ENCODE measurements at regions not wholly inside any gene's neighbourhood (a gene's known extent, or its start where the extent isn't known, plus 50 kb on each side); places are given as distances from the start of the nearest gene placed in this dataset.

GRCh38 chr15:47340571-47340920 lies 376.8 kb upstream of the SEMA6D start:
- no peak for DNase-seq (ENCODE audit: low read depth in 4 of 4, low spot score in 1 of 4)

- DNase-seq (ENCODE audit: low read depth in 4 of 4, low spot score in 1 of 4), result no peak
These were observed 368.1 kb upstream of the SEMA6D start for GRCh38 chr15:47349179-47349578.

GRCh38 chr15:47351501-47351900 lies 365.8 kb upstream of the SEMA6D start:
- no peak for DNase-seq (ENCODE audit: low read depth in 4 of 4, low spot score in 1 of 4)

DNA sequence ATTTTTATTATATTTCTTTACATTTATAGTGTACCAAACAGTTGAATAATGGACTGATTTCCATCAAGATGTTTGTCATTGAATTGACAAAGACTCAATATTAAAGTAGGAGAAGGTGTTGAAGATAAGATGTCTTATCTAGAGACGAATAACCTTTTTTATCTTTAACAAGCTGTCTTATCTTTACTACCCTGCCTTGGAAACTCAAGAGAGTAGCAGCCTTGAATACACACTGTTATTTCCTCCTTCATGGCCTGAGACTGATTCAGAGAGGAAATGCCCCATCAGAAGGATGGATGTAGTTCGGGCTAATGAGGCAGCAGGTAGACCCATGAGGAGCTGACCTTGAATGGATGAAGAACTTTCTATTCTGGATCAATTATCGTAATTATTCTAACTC lies 365.1 kb upstream of the SEMA6D start:
- no peak for DNase-seq (ENCODE audit: low read depth in 4 of 4, low spot score in 1 of 4)

- no peak for DNase-seq (ENCODE audit: low read depth in 4 of 4, low spot score in 1 of 4)
These were observed 361.5 kb upstream of the SEMA6D start for GRCh38 chr15:47355759-47356158.

- no peak for DNase-seq (ENCODE audit: low read depth in 4 of 4, low spot score in 1 of 4)
These were observed 361.0 kb upstream of the SEMA6D start for GRCh38 chr15:47356297-47356696.

GRCh38 chr15:47358876-47359275 lies 358.4 kb upstream of the SEMA6D start:
- no peak for DNase-seq (ENCODE audit: low read depth in 4 of 4, low spot score in 1 of 4)

DNA sequence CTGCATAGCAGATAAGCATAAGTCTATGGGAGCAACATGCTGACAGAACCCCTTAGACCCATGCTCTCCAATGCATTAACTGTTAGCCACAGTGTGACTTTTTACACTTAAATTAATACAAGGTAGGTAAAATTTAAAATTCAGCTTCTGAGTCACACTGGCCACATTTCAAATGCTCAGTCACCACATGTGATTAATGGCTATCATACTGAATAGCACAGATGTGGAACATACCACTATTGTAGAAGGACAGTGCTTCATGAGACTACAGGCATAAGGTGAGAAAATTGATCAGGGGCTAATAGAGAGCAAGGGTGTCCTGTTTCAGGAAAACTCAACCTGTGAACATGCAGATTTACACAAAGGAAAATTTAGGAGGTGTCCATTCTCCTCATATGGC lies 357.0 kb upstream of the SEMA6D start:
- DNase-seq (ENCODE audit: low read depth in 4 of 4, low spot score in 1 of 4), result no peak

- no peak for DNase-seq (ENCODE audit: low read depth in 4 of 4, low spot score in 1 of 4)
These were observed 355.0 kb upstream of the SEMA6D start for GRCh38 chr15:47362118-47362905.

GRCh38 chr15:47363653-47364052 lies 353.7 kb upstream of the SEMA6D start:
- no peak for DNase-seq (ENCODE audit: low read depth in 4 of 4, low spot score in 1 of 4)

- DNase-seq (ENCODE audit: low read depth in 4 of 4, low spot score in 1 of 4), result no peak
These were observed 352.8 kb upstream of the SEMA6D start for GRCh38 chr15:47364230-47365141.

DNA sequence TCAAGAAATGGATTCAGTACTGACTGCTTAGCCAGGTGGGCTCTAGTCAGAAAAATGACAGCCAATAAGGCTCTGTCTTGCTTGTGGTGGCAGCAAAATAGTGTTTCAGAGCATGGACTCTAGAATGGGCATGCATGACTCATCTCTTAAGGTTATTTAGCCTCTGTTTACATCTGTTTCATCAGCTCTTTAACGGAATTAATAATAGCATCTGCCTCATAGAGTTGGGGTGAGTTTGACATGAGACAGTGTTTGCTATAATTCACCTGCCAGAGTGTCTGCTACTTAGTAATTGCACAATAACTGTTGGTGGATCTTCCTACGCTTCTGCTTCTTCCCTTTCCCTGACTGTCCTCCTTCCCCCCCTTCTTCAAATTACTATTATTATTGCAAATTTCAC lies 350.4 kb upstream of the SEMA6D start:
- no peak for DNase-seq (ENCODE audit: low read depth in 4 of 4, low spot score in 1 of 4)

DNA sequence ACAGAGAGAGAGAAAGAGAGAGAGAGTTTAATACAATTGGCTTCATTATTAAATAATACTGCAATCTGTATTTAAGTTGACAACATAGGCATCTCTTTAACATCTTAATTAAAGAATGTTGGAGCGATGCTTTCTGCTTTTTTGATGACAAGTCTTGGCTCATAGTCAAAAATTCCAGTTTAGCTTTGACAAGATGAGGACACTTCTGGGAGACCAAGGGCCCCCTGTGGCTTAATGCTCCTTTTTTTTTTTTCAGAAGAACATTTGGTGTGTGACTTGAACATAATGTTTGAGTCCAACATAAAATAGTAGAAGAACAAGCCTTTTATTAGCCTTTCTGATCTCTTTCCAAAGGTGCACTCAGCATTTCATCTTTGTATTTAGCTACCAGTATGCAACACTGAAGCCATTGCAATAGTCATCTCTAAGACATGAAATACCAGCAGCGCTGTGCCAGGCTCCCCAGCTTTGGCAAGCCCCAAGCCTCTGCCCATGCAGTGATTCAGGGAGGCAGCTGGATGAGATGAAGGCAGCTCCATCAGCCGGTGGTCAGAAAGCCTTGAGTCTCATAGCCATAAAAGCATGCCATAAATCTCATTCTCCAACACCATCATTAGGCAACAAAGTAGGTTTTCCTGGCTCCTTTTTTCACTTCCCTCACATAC lies 349.4 kb upstream of the SEMA6D start:
- no peak for DNase-seq (ENCODE audit: low read depth in 4 of 4, low spot score in 1 of 4)

- DNase-seq (ENCODE audit: low read depth in 4 of 4, low spot score in 1 of 4), result no peak
These were observed 345.4 kb upstream of the SEMA6D start for GRCh38 chr15:47371939-47372338.

- no peak for DNase-seq (ENCODE audit: low read depth in 4 of 4, low spot score in 1 of 4)
These were observed 343.1 kb upstream of the SEMA6D start for GRCh38 chr15:47374222-47374621.

DNA sequence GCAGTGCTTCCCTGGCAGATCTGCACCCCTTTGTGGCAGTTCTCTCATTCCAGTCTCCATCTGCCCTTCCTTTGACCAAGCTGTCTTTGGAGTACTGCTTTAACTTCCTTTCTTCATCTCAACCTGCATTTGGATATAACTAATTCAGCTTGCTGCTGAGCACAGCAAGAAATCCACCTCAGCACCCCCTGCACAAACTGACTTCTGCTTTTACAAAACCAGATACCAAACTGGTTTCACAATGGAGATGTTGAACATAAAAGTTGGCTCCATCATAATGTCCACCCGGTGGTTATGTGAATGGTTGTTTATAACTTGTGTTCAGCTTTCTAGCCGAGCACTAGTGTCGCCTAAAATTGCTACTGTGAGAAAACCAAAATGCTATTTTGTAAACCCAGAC lies 341.1 kb upstream of the SEMA6D start:
- DNase-seq (ENCODE audit: low read depth in 4 of 4, low spot score in 1 of 4), result no peak

DNA sequence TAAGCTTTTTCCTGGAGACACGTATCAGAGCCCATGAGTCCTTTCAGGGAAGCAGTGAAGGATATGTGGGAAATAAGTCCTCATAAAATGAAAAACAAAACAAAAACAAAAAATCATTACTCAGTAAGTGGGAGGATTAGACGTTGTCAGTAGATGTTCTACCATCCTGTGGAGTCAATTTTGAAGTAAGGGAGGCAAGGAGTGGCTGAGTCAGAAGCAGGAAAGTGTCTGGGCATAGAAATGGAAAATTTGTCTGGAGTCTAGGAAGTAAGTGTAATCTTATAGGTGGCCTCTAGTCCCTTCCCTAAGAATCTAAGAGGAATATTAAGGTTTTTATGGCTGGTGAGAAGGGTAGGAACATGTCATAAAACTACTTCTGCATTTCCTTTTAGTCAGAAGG lies 339.8 kb upstream of the SEMA6D start:
- DNase-seq (ENCODE audit: low read depth in 4 of 4, low spot score in 1 of 4), result no peak

- DNase-seq (ENCODE audit: low read depth in 4 of 4, low spot score in 1 of 4), result no peak
These were observed 338.8 kb upstream of the SEMA6D start for GRCh38 chr15:47378527-47378926.

- no peak for DNase-seq (ENCODE audit: low read depth in 4 of 4, low spot score in 1 of 4)
These were observed 334.2 kb upstream of the SEMA6D start for GRCh38 chr15:47383102-47383501.

DNA sequence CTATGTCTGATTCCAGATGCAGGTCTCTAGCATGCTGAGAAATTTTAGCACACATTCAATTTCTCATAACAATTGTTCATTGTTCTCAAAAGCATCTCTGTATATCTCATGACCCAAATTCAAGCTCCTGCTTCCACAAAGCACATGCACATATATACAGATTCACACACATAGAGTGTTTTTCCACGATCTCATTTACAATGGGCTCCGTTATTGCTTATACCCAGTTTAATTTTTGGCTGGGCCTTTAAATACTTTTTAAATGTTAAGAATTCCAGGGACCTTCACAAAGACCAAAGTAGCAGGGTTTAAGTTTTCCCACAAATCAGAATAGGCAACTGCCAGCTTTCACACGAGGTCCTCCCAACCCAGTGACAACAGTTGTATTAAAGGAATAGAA lies 333.5 kb upstream of the SEMA6D start:
- DNase-seq (ENCODE audit: low read depth in 4 of 4, low spot score in 1 of 4), result no peak

- DNase-seq (ENCODE audit: low read depth in 4 of 4, low spot score in 1 of 4), result no peak
These were observed 333.0 kb upstream of the SEMA6D start for GRCh38 chr15:47384341-47384740.

- DNase-seq (ENCODE audit: low read depth in 4 of 4, low spot score in 1 of 4), result no peak
These were observed 332.5 kb upstream of the SEMA6D start for GRCh38 chr15:47384776-47385175.
